ENCODE measurements at regions not wholly inside any gene's neighbourhood (a gene's known extent, or its start where the extent isn't known, plus 50 kb on each side); places are given as distances from the start of the nearest gene placed in this dataset.

- TF ChIP-seq, protein P1, sequence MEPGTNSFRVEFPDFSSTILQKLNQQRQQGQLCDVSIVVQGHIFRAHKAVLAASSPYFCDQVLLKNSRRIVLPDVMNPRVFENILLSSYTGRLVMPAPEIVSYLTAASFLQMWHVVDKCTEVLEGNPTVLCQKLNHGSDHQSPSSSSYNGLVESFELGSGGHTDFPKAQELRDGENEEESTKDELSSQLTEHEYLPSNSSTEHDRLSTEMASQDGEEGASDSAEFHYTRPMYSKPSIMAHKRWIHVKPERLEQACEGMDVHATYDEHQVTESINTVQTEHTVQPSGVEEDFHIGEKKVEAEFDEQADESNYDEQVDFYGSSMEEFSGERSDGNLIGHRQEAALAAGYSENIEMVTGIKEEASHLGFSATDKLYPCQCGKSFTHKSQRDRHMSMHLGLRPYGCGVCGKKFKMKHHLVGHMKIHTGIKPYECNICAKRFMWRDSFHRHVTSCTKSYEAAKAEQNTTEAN (CRISPR knock-in tag; conservative IDR thresholded peaks at IDR 0.05) = no peak
- TF ChIP-seq ZSCAN25 (CRISPR knock-in tag; IDR thresholded peaks at IDR 0.05) = no peak
- TF ChIP-seq ZZZ3 (CRISPR knock-in tag; IDR thresholded peaks at IDR 0.05; ENCODE audit: borderline replicate concordance) = no peak
- TF ChIP-seq PTBP1 (IDR thresholded peaks at IDR 0.05; ENCODE audit: low read depth, low read length, poor library complexity, severe bottlenecking) = no peak
- TF ChIP-seq, protein P2, sequence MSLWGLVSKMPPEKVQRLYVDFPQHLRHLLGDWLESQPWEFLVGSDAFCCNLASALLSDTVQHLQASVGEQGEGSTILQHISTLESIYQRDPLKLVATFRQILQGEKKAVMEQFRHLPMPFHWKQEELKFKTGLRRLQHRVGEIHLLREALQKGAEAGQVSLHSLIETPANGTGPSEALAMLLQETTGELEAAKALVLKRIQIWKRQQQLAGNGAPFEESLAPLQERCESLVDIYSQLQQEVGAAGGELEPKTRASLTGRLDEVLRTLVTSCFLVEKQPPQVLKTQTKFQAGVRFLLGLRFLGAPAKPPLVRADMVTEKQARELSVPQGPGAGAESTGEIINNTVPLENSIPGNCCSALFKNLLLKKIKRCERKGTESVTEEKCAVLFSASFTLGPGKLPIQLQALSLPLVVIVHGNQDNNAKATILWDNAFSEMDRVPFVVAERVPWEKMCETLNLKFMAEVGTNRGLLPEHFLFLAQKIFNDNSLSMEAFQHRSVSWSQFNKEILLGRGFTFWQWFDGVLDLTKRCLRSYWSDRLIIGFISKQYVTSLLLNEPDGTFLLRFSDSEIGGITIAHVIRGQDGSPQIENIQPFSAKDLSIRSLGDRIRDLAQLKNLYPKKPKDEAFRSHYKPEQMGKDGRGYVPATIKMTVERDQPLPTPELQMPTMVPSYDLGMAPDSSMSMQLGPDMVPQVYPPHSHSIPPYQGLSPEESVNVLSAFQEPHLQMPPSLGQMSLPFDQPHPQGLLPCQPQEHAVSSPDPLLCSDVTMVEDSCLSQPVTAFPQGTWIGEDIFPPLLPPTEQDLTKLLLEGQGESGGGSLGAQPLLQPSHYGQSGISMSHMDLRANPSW (CRISPR knock-in tag; IDR thresholded peaks at IDR 0.05; ENCODE audit: borderline replicate concordance) = no peak
- TF ChIP-seq, protein P3, sequence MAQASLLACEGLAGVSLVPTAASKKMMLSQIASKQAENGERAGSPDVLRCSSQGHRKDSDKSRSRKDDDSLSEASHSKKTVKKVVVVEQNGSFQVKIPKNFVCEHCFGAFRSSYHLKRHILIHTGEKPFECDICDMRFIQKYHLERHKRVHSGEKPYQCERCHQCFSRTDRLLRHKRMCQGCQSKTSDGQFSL (CRISPR knock-in tag; IDR thresholded peaks at IDR 0.05) = no peak
Observed at GRCh38 chr4:59983852-59984251, 1216.3 kb upstream of the ADGRL3 start (continued).

DNA sequence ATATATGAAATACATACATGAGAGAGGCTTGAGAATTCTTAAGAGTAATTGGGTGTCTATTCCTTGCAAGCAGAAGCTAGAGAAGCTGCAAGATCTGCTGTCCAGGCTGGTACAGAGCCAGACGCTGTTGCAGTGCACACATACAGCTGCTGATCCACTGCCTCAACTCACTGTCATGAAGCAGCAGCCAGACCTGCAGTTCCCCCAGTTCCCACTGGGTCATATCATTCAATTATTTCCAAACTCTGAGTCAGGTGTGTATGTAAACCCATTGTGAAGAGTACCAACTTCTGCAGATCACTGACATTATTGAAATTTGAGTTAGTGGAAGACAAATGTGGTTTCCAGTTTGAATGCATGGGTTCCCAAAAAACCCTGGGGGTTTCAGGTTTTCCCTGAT is 1212.8 kb upstream of the ADGRL3 start:
- ChIA-PET POLR2A (no interaction called here), CTCF (ENCODE audit: low intra/inter-chr PET ratio, low total read pairs) (no interaction called here)
- Histone ChIP-seq H2AFZ (ENCODE audit: low read length) (no peak overlapping the region), H3K79me2 (ENCODE audit: insufficient read depth, low read length) (no peaks in the 10 kb centered on the region), H3K27me3 (ENCODE audit: control insufficient read depth in 1 of 2, insufficient read depth in 2 of 2, low read length in 2 of 2) (no peaks in the 10 kb centered on the region; a peak in 1 of 5 replicates), H3K4me1 (ENCODE audit: insufficient read depth, low read length) (no peaks in the 10 kb centered on the region), H3K27ac (ENCODE audit: extremely low read length, insufficient read depth, low read length) (no peak overlapping the region), H3K4me3 (replicated peaks in 1 of 3; ENCODE audit: insufficient read depth in 1 of 3, low read depth in 2 of 3, low read length in 3 of 3) (no peak overlapping the region), H3K4me2 (ENCODE audit: low read depth, low read length) (no peak overlapping the region), H3K9ac (ENCODE audit: insufficient read depth, low read depth, low read length) (no peak overlapping the region), H3K36me3 (replicated peaks in 1 of 2; ENCODE audit: control insufficient read depth in 1 of 2, insufficient read depth in 2 of 2, low read length in 2 of 2) (no peaks in the 10 kb centered on the region), H4K20me1 (ENCODE audit: insufficient read depth, low read length) (no peaks in the 10 kb centered on the region), H3K9me3 (ENCODE audit: low read length) (no peaks in the 10 kb centered on the region)
- in situ Hi-C loops (cut with HindIII; ENCODE audit: extremely low pct_ligation_motif_present, low pct_unique_long_range_greater_than_20kb) = no loop called here
- intact Hi-C loops (cut with micrococcal nuclease; ENCODE audit: unreplicated experiment) = no loop called here
- TF ChIP-seq MAFF (IDR thresholded peaks at IDR 0.05; ENCODE audit: low read depth, low read length) (no peak), ATF3 (CRISPR knock-in tag; IDR thresholded peaks at IDR 0.05) (no peak), ZNF10 (CRISPR knock-in tag; IDR thresholded peaks at IDR 0.05; ENCODE audit: borderline replicate concordance, low read depth) (no peak), PBX3 (CRISPR knock-in tag; IDR thresholded peaks at IDR 0.05; ENCODE audit: borderline replicate concordance) (no peak), ZNF557 (CRISPR knock-in tag; IDR thresholded peaks at IDR 0.05) (no peak)
- 0% methylated on average over 1 of the region's 1 CpG for WGBS (ENCODE audit: low lambda C conversion rate)
- no TSS peak for BruUV-seq (replicated peaks)
- ATAC-seq (peak; percentile 51; the same call in 1 of the 3 replicates), FAIRE-seq (no peak), DNase-seq (ENCODE audit: low spot score) (no peak)
